Gastrocnemius medialis (tissue), 4 donors: ENCODE measurements at regions not wholly inside any gene's neighbourhood (a gene's known extent, or its start where the extent isn't known, plus 50 kb on each side); places are given as distances from the start of the nearest gene placed in this dataset.

Experiments used
- ATAC-seq, 2 donors: fragments of 150-250 bp; one replicate each; pipeline ENCODE4 v1.9.1; 2016
- DNase-seq, 2 donors: peaks; one replicate each; pipeline ENCODE4 v3.0.0-alpha.2; 2019
- H3K27ac ChIP-seq, 4 donors: fragments of 200-600 bp; sonication (generic); 1 replicate in 1 of 4; 2 replicates in 3 of 4; pipeline ENCODE4 v1.5.1; 2016 to 2018; ENCODE audit warnings: mild to moderate bottlenecking in 2 of 4, moderate library complexity in 1 of 4
- H3K27me3 ChIP-seq, 3 donors: fragments of 200-600 bp; sonication (generic) in 2 of 3; 1 replicate in 1 of 3; 2 replicates in 2 of 3; pipeline versions ENCODE4 v1.5.1 to v1.6.0; 2016 to 2019; ENCODE audit warnings: mild to moderate bottlenecking in 1 of 3, moderate library complexity in 1 of 3
- H3K36me3 ChIP-seq, 2 donors: fragments of 200-600 bp; sonication (generic) in 1 of 2; one replicate each; pipeline ENCODE4 v1.5.1; 2017 to 2018
- H3K4me1 ChIP-seq, 2 donors: fragments of 200-600 bp; sonication (generic) in 1 of 2; one replicate each; pipeline ENCODE4 v1.5.1; 2016 to 2017; ENCODE audit warnings: mild to moderate bottlenecking in 2 of 2
- H3K4me3 ChIP-seq, 4 donors: fragments of 200-600 bp; sonication (generic) in 3 of 4; 1 replicate in 1 of 4; 2 replicates in 3 of 4; pipeline ENCODE4 v1.5.1; 2016 to 2019; ENCODE audit warnings: mild to moderate bottlenecking in 2 of 4
- H3K9me3 ChIP-seq, 3 donors: fragments of 200-600 bp; sonication (generic) in 2 of 3; 1 replicate in 1 of 3; 2 replicates in 2 of 3; pipeline ENCODE4 v1.5.1; 2016 to 2019
- POLR2A ChIP-seq, 2 donors: fragments of 450-650 bp; IDR thresholded peaks; one replicate each; pipeline ENCODE4 v1.6.1; 2017; ENCODE audit warnings: antibody characterized with exemption in 2 of 2, mild to moderate bottlenecking in 2 of 2, moderate library complexity in 2 of 2
- in situ Hi-C, 4 donors: fragments of 200-750 bp; cut with MboI; loops; one replicate each; pipeline versions ENCODE4 v1.15.0 to v1.8.0; 2017; ENCODE audit warnings: low sequenced_read_pairs in 4 of 4
- intact Hi-C: fragments of 100-400 bp; cut with DNase I; formaldehyde crosslinking; loops from one replicate; pipeline ENCODE4 v1.15.1; 2023; ENCODE audit warnings: low total_unique reads
- TF ChIP-seq, protein P1 (sequence below), 5 experiments: fragments of 450-650 bp in 3 of 5; fragments of 200-600 bp in 2 of 5; sonication (generic) in 2 of 5; IDR thresholded peaks in 4 of 5; conservative IDR thresholded peaks in 1 of 5; 1 replicate in 4 of 5; 2 replicates in 1 of 5; pipeline ENCODE4 v1.5.1; 2016 to 2019; ENCODE audit warnings: antibody characterized with exemption in 5 of 5, mild to moderate bottlenecking in 3 of 5, moderate library complexity in 3 of 5

DNA sequence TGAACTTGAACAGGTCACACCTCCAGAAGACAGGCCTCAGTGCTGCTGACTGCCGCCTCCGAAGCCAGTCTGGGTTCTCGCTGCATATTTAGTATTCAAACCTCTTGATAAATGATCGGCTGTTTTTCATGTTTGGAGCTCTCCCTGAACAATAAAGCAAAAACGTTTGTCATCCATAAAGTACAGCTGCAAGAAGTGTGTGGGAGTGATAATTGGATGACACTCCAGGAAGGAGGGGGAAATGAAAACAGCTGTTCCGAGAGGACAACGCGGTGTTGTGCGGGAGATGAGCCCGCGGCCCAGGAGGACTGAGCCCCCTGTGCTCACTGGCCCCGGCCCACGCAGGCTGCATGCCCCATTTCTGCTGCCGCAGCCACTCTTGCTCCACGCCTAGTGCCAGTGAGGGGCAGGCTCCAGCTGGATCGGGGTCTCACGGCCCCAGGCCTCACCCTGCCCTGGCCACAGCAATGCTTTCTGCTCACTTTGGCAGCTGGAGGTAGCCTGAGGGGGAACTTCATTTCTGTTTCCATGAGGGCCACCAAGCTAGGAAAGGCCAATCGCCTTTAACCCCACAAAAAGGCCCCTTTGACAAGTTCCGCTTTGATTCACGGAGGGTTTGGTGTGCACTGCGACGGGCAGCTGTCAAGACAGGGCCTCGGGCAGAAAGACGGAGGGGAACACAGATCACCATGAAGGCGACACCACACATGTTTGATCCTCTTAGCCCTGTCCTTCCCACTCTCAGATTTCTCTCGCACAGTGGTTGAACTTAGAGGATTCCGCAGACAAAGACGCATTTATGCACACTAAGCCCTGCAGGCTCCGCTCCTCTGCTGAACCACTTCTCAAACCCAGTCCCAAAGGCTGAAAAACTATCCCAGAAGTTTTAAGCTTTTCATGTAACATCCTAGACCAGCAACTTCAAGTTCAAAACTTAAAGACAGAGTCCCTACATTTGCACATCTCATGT lies 537.6 kb downstream of the EFNB2 start:
- no peak overlapping the region for H3K27ac ChIP-seq
- in situ Hi-C loops (no loop called here), intact Hi-C loops (no loop called here)
- H3K4me3 ChIP-seq = no peak overlapping the region
- H3K27me3 ChIP-seq = peaks cover 0 to 4% (median 3%) of the 10 kb centered on the region in 3 donors
- ATAC-seq = no peak
- TF ChIP-seq, protein P1, sequence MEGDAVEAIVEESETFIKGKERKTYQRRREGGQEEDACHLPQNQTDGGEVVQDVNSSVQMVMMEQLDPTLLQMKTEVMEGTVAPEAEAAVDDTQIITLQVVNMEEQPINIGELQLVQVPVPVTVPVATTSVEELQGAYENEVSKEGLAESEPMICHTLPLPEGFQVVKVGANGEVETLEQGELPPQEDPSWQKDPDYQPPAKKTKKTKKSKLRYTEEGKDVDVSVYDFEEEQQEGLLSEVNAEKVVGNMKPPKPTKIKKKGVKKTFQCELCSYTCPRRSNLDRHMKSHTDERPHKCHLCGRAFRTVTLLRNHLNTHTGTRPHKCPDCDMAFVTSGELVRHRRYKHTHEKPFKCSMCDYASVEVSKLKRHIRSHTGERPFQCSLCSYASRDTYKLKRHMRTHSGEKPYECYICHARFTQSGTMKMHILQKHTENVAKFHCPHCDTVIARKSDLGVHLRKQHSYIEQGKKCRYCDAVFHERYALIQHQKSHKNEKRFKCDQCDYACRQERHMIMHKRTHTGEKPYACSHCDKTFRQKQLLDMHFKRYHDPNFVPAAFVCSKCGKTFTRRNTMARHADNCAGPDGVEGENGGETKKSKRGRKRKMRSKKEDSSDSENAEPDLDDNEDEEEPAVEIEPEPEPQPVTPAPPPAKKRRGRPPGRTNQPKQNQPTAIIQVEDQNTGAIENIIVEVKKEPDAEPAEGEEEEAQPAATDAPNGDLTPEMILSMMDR (IDR thresholded peaks at IDR 0.05 in 4 of 5, conservative IDR thresholded peaks at IDR 0.05 in 1 of 5) = no peak
- TF ChIP-seq POLR2A (IDR thresholded peaks at IDR 0.05) = no peak
- no peaks in the 10 kb centered on the region for H3K9me3 ChIP-seq
- H3K36me3 ChIP-seq = no peaks in the 10 kb centered on the region
- H3K4me1 ChIP-seq = peaks cover 0 to 2% of the 10 kb centered on the region in 2 donors
- no peak for DNase-seq

DNA sequence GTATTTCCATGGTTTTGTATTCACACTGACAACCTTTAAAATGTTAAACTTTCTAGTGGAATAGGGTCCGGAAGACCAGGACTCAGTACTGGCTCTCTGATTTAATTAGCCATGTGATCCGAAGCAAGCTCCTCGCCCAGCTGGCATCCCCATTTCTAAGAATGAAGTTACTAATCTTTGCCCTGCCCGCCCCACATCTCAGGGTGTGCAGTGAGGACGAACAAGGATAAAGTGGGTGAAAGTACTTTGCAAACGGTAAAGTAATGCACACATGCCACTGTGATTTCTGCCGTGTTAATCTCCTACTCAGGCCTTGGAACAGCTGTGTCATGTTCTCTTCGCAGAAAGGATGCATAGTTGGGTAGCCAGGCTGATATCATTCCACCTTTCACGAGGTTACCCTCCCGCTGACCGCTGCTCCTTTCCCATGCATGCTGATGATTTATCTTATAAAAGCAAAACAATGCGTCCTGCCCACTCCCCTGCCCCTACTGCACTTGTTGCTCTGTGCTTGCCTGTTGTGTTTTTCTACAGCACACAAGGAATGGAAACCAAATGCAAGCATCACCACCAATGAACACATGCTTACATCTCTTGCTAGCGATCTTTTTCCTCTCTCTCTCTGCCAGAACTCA lies 539.0 kb downstream of the EFNB2 start:
- intact Hi-C loops (no loop called here), in situ Hi-C loops (no loop called here)
- H3K27ac ChIP-seq = no peak overlapping the region
- H3K36me3 ChIP-seq = no peaks in the 10 kb centered on the region
- peaks cover 0 to 4% (median 3%) of the 10 kb centered on the region in 3 donors for H3K27me3 ChIP-seq
- no peaks in the 10 kb centered on the region for H3K9me3 ChIP-seq
- H3K4me3 ChIP-seq = no peak overlapping the region
- ATAC-seq (no peak), DNase-seq (no peak)
- TF ChIP-seq, protein P1 (IDR thresholded peaks at IDR 0.05 in 4 of 5, conservative IDR thresholded peaks at IDR 0.05 in 1 of 5) = no peak
- no peak for TF ChIP-seq POLR2A (IDR thresholded peaks at IDR 0.05)
- peaks cover 0 to 2% of the 10 kb centered on the region in 2 donors for H3K4me1 ChIP-seq

DNA sequence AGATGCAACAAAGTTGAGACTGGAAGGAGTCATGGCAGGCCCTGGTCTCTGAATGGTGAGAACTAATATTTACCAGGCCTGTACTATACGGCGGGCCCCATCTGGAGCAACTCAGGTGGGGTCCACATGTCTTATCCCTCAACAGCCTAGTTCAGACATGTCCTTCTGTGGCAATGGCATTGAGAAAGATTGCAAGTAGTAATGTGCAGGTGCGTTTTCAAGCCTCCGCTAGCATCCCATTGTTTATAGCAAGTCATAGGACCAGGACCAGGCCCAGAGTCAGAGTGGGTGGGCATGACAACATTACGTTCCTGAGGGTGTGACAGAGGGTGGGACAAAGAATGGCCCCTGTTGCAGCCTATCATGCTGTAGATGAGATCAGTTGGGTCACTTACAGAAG lies 541.1 kb downstream of the EFNB2 start:
- Histone ChIP-seq H3K4me3 (no peak overlapping the region), H3K36me3 (no peaks in the 10 kb centered on the region), H3K27ac (no peak overlapping the region), H3K4me1 (peaks cover 0 to 2% of the 10 kb centered on the region in 2 donors), H3K27me3 (peaks cover 0 to 4% (median 3%) of the 10 kb centered on the region in 3 donors), H3K9me3 (no peaks in the 10 kb centered on the region)
- ATAC-seq (no peak), DNase-seq (no peak)
- in situ Hi-C loops = no loop called here
- intact Hi-C loops = no loop called here
- TF ChIP-seq POLR2A (IDR thresholded peaks at IDR 0.05) = no peak
- TF ChIP-seq, protein P1 (IDR thresholded peaks at IDR 0.05 in 4 of 5, conservative IDR thresholded peaks at IDR 0.05 in 1 of 5) = no peak

DNA sequence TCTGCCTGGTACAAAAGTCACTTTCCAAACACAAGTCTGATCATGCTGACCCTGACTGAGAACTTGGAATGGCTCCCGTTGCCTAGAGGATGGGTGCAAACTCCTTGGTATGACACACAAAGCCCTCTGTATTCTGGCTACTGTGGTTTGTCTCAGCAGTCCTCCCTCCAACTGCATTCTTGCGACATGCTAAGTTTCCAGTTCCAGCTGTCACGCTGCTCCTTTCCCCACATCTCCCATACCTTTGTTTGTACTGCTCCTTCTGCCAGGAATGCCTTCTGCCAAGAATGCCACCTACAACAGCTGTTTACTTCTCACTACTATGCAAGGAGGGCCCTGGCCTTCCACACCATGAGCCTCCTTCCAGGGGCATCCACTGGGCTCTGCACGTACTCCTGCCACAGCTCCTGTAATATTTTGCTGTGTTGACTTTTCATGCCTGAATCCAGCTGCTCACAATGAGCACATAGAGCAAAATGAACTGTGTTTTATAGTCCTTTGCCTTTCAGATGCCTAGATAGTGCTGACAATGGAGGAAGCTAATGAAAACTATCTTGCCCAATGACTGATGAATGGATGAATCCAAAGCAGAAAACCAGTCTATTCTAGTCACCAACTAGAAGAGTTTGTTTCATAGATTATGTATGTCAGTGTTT lies 543.7 kb downstream of the EFNB2 start:
- no peaks in the 10 kb centered on the region for H3K9me3 ChIP-seq
- no peak overlapping the region for H3K27ac ChIP-seq
- intact Hi-C loops (no loop called here), in situ Hi-C loops (no loop called here)
- H3K4me3 ChIP-seq = no peak overlapping the region
- no peaks in the 10 kb centered on the region for H3K4me1 ChIP-seq
- H3K36me3 ChIP-seq = no peaks in the 10 kb centered on the region
- peak in 1 of 2 donors; percentile 56 for ATAC-seq
- H3K27me3 ChIP-seq = peaks cover 0 to 4% (median 3%) of the 10 kb centered on the region in 3 donors
- TF ChIP-seq, protein P1 (IDR thresholded peaks at IDR 0.05 in 4 of 5, conservative IDR thresholded peaks at IDR 0.05 in 1 of 5) = no peak
- no peak for TF ChIP-seq POLR2A (IDR thresholded peaks at IDR 0.05)
- peak in 1 of 2 donors; percentile 16 for DNase-seq
